Endothelial cell of umbilical vein (primary cell): ENCODE measurements at regions not wholly inside any gene's neighbourhood (a gene's known extent, or its start where the extent isn't known, plus 50 kb on each side); places are given as distances from the start of the nearest gene placed in this dataset.

Experiments
- BruUV-seq: library from RNA; stranded (reverse); fragments of 400-500 nt; replicated peaks from 2 replicates; lab custom pipeline; 2021; lab: Mats Ljungman, UMichigan
- CTCF ChIA-PET: fragments of 300-600, 350-600 bp; sonication (Branson Sonifier 250); formaldehyde crosslinking; loops from one replicate; lab custom pipeline; 2021; ENCODE audit warnings: antibody characterized with exemption, inconsistent platforms; lab: Charles Lee
- POLR2A ChIA-PET: fragments of 300-600, 350-600 bp; sonication (Branson Sonifier 250); formaldehyde crosslinking; loops from one replicate; lab custom pipeline; 2021; ENCODE audit warnings: antibody characterized with exemption, inconsistent platforms; lab: Charles Lee
- DNase-seq: peaks from one replicate; pipeline ENCODE4 v3.0.0-alpha.2; 2011; ENCODE audit warnings: low read depth, low spot score
- FAIRE-seq: peaks from 2 replicates; lab custom pipeline; 2011; peaks lifted over from hg19 to GRCh38; lab: Jason Lieb, UNC
- H2AFZ ChIP-seq: 2 replicates; pipeline ENCODE4 v1.6.0; 2012; ENCODE audit warnings: low read depth, low read length, control low read depth, inconsistent platforms
- H3K27ac ChIP-seq: 2 replicates; pipeline ENCODE4 v1.5.1; 2011; ENCODE audit warnings: low read depth, mild to moderate bottlenecking, control low read depth, low read length, moderate library complexity; ENCODE audit not compliant: insufficient read depth
- H3K27me3 ChIP-seq, 2 experiments: 2 replicates each; pipeline versions ENCODE4 v1.6.0 to v1.6.1; 2011; ENCODE audit warnings: low read length in 2 of 2, mixed read lengths in 1 of 2; ENCODE audit not compliant: control insufficient read depth in 2 of 2, insufficient read depth in 2 of 2
- H3K36me3 ChIP-seq, 2 experiments: 2 replicates in 1 of 2; 3 replicates in 1 of 2; pipeline ENCODE4 v1.5.1; 2011; ENCODE audit warnings: low read length in 2 of 2, mild to moderate bottlenecking in 1 of 2, moderate library complexity in 1 of 2; ENCODE audit not compliant: control insufficient read depth in 2 of 2, insufficient read depth in 2 of 2; ENCODE audit errors: extremely low read depth in 1 of 2
- H3K4me1 ChIP-seq: 3 replicates; pipeline ENCODE4 v1.5.1; 2011; ENCODE audit warnings: mild to moderate bottlenecking, low read length; ENCODE audit not compliant: control insufficient read depth, insufficient read depth; ENCODE audit errors: extremely low read depth
- H3K4me2 ChIP-seq: 2 replicates; pipeline ENCODE4 v1.6.1; 2011; ENCODE audit warnings: low read length, control low read depth, mixed read lengths; ENCODE audit not compliant: insufficient read depth
- H3K4me3 ChIP-seq, 3 experiments: fragments of 200-600 bp in 1 of 3; sonication (generic), shearing (Covaris generic) in 1 of 3; replicated peaks in 1 of 3; 2 replicates each; pipeline ENCODE4 v1.5.1; 2011 to 2016; ENCODE audit warnings: control low read depth in 3 of 3, low read length in 3 of 3, mild to moderate bottlenecking in 2 of 3, inconsistent platforms in 1 of 3, low read depth in 1 of 3, moderate library complexity in 1 of 3; ENCODE audit not compliant: insufficient read depth in 1 of 3
- H3K79me2 ChIP-seq: 2 replicates; pipeline ENCODE4 v1.6.0; 2012; ENCODE audit warnings: low read length, inconsistent platforms; ENCODE audit not compliant: control insufficient read depth, insufficient read depth
- H3K9ac ChIP-seq: replicated peaks from 2 replicates; pipeline ENCODE3; 2011; ENCODE audit warnings: low read length, control low read depth; ENCODE audit not compliant: insufficient read depth; ENCODE audit errors: extremely low read depth
- H3K9me1 ChIP-seq: replicated peaks from 3 replicates; pipeline ENCODE4 v1.6.0; 2011; ENCODE audit warnings: mild to moderate bottlenecking, low read length; ENCODE audit not compliant: control insufficient read depth, insufficient read depth; ENCODE audit errors: extremely low read depth
- H3K9me3 ChIP-seq: replicated peaks from 2 replicates; pipeline ENCODE4 v1.5.1; 2012; ENCODE audit warnings: low read length, inconsistent platforms; ENCODE audit not compliant: control insufficient read depth, insufficient read depth
- H4K20me1 ChIP-seq: replicated peaks from 2 replicates; pipeline ENCODE3; 2011; ENCODE audit warnings: mild to moderate bottlenecking, low read length; ENCODE audit not compliant: control insufficient read depth, insufficient read depth; ENCODE audit errors: extremely low read depth
- CTCF ChIP-seq, 2 donors: IDR thresholded peaks; 1 replicate in 1 of 2; 2 replicates in 1 of 2; pipeline ENCODE4 v1.5.1; 2011; ENCODE audit warnings: low read length in 2 of 2, mild to moderate bottlenecking in 2 of 2, moderate library complexity in 2 of 2, control low read depth in 1 of 2, inconsistent platforms in 1 of 2, low read depth in 1 of 2; ENCODE audit not compliant: insufficient read depth in 1 of 2; ENCODE audit errors: extremely low read depth in 1 of 2
- EZH2 ChIP-seq: IDR thresholded peaks from 2 replicates; pipeline ENCODE4 v1.6.1; 2012; ENCODE audit warnings: borderline replicate concordance, low read depth, mild to moderate bottlenecking, moderate library complexity, low read length, inconsistent platforms; ENCODE audit not compliant: severe bottlenecking
- FOS ChIP-seq: IDR thresholded peaks from 2 replicates; pipeline ENCODE4 v1.6.1; 2011; ENCODE audit warnings: mild to moderate bottlenecking, low read length, moderate library complexity, borderline replicate concordance; ENCODE audit not compliant: insufficient read depth
- dilution Hi-C: fragments of 300-500 bp; cut with MboI; formaldehyde crosslinking; loops from one replicate; pipeline ENCODE4 v1.15.0; 2019; ENCODE audit warnings: low sequenced_read_pairs; ENCODE audit not compliant: extremely low pct_ligation_motif_present
- intact Hi-C: fragments of 100-400 bp; cut with micrococcal nuclease; formaldehyde crosslinking; loops from one replicate; pipeline ENCODE4 v1.10.0; 2022

GRCh38 chr15:95169541-95170459, 938.4 kb downstream of the MCTP2 start:
- Histone ChIP-seq H3K27ac (no peak overlapping the region), H4K20me1 (no peaks in the 10 kb centered on the region), H3K4me1 (peaks cover 7% of the 10 kb centered on the region), H3K27me3 (no peaks in the 10 kb centered on the region), H3K9me3 (no peaks in the 10 kb centered on the region), H3K9me1 (no peaks in the 10 kb centered on the region), H3K4me3 (no peak overlapping the region), H3K4me2 (no peak overlapping the region), H2AFZ (no peak overlapping the region), H3K9ac (no peak overlapping the region), H3K79me2 (no peaks in the 10 kb centered on the region), H3K36me3 (no peaks in the 10 kb centered on the region)
- dilution Hi-C loops (no loop called here), intact Hi-C loops (loop anchor here (10.0 kb wide), 2 partner anchors 465 to 1415 kb away; no protein-coding TSS in a partner anchor)
- TF ChIP-seq CTCF (IDR thresholded peaks at IDR 0.05; ENCODE audit: extremely low read depth in 1 of 2, insufficient read depth in 1 of 2, low read depth in 1 of 2, low read length in 2 of 2) (no peak), EZH2 (no peak), FOS (no peak)
- FAIRE-seq (no peak), DNase-seq (no peak)
- POLR2A ChIA-PET, result no interaction called here
- CTCF ChIA-PET, result no interaction called here
- BruUV-seq, result no TSS peak
